K562 (cell line): ENCODE measurements at regions not wholly inside any gene's neighbourhood (a gene's known extent, or its start where the extent isn't known, plus 50 kb on each side); places are given as distances from the start of the nearest gene placed in this dataset.

ENCODE experiments used
- ATAC-seq: fragments of 200-7000 bp; cut with Tn5 transposase; 3 replicates; pipeline ENCODE4 v1.9.1; 2020; ENCODE audit warnings: moderate library complexity
- BruUV-seq: library from RNA; stranded (reverse); fragments of 400-500 nt; replicated peaks from 2 replicates; lab custom pipeline; 2021; lab: Mats Ljungman, UMichigan
- CTCF ChIA-PET: fragments of 300-600 bp; formaldehyde crosslinking; extraction: SDS; loops from one replicate; lab custom pipeline; 2021; ENCODE audit warnings: low intra/inter-chr PET ratio; lab: Yijun Ruan, JAX
- POLR2A ChIA-PET: fragments of 300-600, 350-650 bp; sonication (Branson Sonifier 250); formaldehyde crosslinking; extraction: SDS; loops from one replicate; lab custom pipeline; 2021; ENCODE audit warnings: antibody characterized with exemption, inconsistent platforms; lab: Yijun Ruan, JAX
- DNase-seq, 4 experiments: peaks; one replicate each; pipeline versions ENCODE4 v3.0.0 to v3.0.0-alpha.2; 2011 to 2018; ENCODE audit warnings: low spot score in 3 of 4, mixed read lengths in 3 of 4; ENCODE audit errors: extremely low read depth in 1 of 4
- FAIRE-seq: peaks from 2 replicates; lab custom pipeline; 2011; peaks lifted over from hg19 to GRCh38; lab: Jason Lieb, UNC
- H2AFZ ChIP-seq: 2 replicates; pipeline ENCODE4 v1.6.0; 2011; ENCODE audit warnings: low read depth, low read length, control low read depth, inconsistent platforms
- H3K27ac ChIP-seq: fragments of 200-600 bp; 3 replicates; pipeline ENCODE4 v1.8.0; 2011; ENCODE audit warnings: low read depth, mild to moderate bottlenecking, control low read depth, inconsistent platforms, low read length, moderate library complexity, mixed read lengths; ENCODE audit errors: extremely low read depth
- H3K27me3 ChIP-seq, 2 experiments: fragments of 300-600 bp in 1 of 2; 2 replicates in 1 of 2; 3 replicates in 1 of 2; pipeline versions ENCODE4 v1.6.0 to v1.8.0; 2011; ENCODE audit warnings: inconsistent platforms in 2 of 2, low read length in 2 of 2, mild to moderate bottlenecking in 1 of 2, mixed read lengths in 1 of 2, moderate library complexity in 1 of 2; ENCODE audit not compliant: control insufficient read depth in 2 of 2, insufficient read depth in 2 of 2
- H3K36me3 ChIP-seq: fragments of 300-600 bp; 3 replicates; pipeline ENCODE4 v1.8.0; 2011; ENCODE audit warnings: mild to moderate bottlenecking, low read length, inconsistent platforms; ENCODE audit not compliant: control insufficient read depth, insufficient read depth
- H3K4me1 ChIP-seq, 2 experiments: fragments of 200-600 bp in 1 of 2; replicated peaks in 1 of 2; 2 replicates in 1 of 2; 3 replicates in 1 of 2; pipeline versions ENCODE4 v1.5.1 to v1.8.0; 2011; ENCODE audit warnings: inconsistent platforms in 2 of 2, low read length in 2 of 2, mild to moderate bottlenecking in 1 of 2, mixed read lengths in 1 of 2, moderate library complexity in 1 of 2; ENCODE audit not compliant: control insufficient read depth in 2 of 2, insufficient read depth in 2 of 2
- H3K4me2 ChIP-seq: 2 replicates; pipeline ENCODE4 v1.6.1; 2011; ENCODE audit warnings: low read length, control low read depth, inconsistent platforms, mixed read lengths; ENCODE audit not compliant: insufficient read depth
- H3K4me3 ChIP-seq: fragments of 200-600 bp; sonication (generic), shearing (Covaris generic); 2 replicates; pipeline ENCODE4 v1.5.1; 2016; ENCODE audit warnings: control low read depth, inconsistent platforms
- H3K79me2 ChIP-seq: fragments of 200-600 bp; 3 replicates; pipeline ENCODE4 v1.8.0; 2011; ENCODE audit warnings: low read length, inconsistent platforms; ENCODE audit not compliant: control insufficient read depth, insufficient read depth
- H3K9ac ChIP-seq, 2 experiments: 2 replicates each; pipeline versions ENCODE4 v1.6.0 to v1.6.1; 2011; ENCODE audit warnings: low read depth in 2 of 2, low read length in 2 of 2, control low read depth in 1 of 2, inconsistent platforms in 1 of 2, mild to moderate bottlenecking in 1 of 2, mixed read lengths in 1 of 2; ENCODE audit not compliant: insufficient read depth in 1 of 2
- H3K9me1 ChIP-seq: one replicate; pipeline ENCODE4 v1.6.0; 2011; ENCODE audit warnings: inconsistent platforms, mild to moderate bottlenecking, low read length, moderate library complexity; ENCODE audit not compliant: control insufficient read depth, insufficient read depth
- H3K9me3 ChIP-seq: replicated peaks from 2 replicates; pipeline ENCODE4 v1.5.1; 2011; ENCODE audit warnings: low read depth, low read length, inconsistent platforms; ENCODE audit not compliant: control insufficient read depth, insufficient read depth
- H4K20me1 ChIP-seq: replicated peaks from 2 replicates; pipeline ENCODE4 v1.6.1; 2011; ENCODE audit warnings: low read length, inconsistent platforms, mixed read lengths; ENCODE audit not compliant: control insufficient read depth, insufficient read depth
- CTBP1 ChIP-seq: fragments of 450-650 bp; IDR thresholded peaks from 2 replicates; pipeline ENCODE4 v1.6.1; 2016; ENCODE audit warnings: borderline replicate concordance
- GTF2E2 ChIP-seq: fragments of 200-800 bp; sonication (Bioruptor generic); IDR thresholded peaks from 2 replicates; pipeline ENCODE4 v1.6.1; 2016; ENCODE audit warnings: missing genetic modification characterization, missing compliant biosample characterization
- MTA3 ChIP-seq: fragments of 450-650 bp; formaldehyde crosslinking; IDR thresholded peaks from 2 replicates; pipeline ENCODE4 v1.6.1; 2017; ENCODE audit warnings: mild to moderate bottlenecking, borderline replicate concordance
- MXI1 ChIP-seq: IDR thresholded peaks from 2 replicates; pipeline ENCODE4 v1.6.1; 2011; ENCODE audit warnings: low read depth, mild to moderate bottlenecking, improper control_type of control experiment, low read length
- NFIC ChIP-seq: fragments of 450-650 bp; IDR thresholded peaks from 2 replicates; pipeline ENCODE4 v1.6.1; 2017; ENCODE audit warnings: mild to moderate bottlenecking, inconsistent platforms
- PHF20 ChIP-seq: fragments of 450-650 bp; IDR thresholded peaks from 2 replicates; pipeline ENCODE4 v1.6.1; 2018; ENCODE audit not compliant: partially characterized antibody
- PTRF ChIP-seq: fragments of 450-650 bp; IDR thresholded peaks from 2 replicates; pipeline ENCODE4 v1.6.1; 2016; ENCODE audit warnings: mild to moderate bottlenecking, missing genetic modification characterization, missing compliant biosample characterization
- RNF2 ChIP-seq: sonication (generic); IDR thresholded peaks from 2 replicates; pipeline ENCODE4 v1.6.1; 2016
- SMAD3 ChIP-seq: fragments of 450-650 bp; formaldehyde crosslinking; conservative IDR thresholded peaks from 2 replicates; pipeline ENCODE4 v1.4.0; 2020; ENCODE audit warnings: mild to moderate bottlenecking
- SMC3 ChIP-seq: conservative IDR thresholded peaks from 2 replicates; pipeline ENCODE4 v1.6.1; 2011; ENCODE audit warnings: low read depth, low read length, improper control_type of control experiment; ENCODE audit not compliant: insufficient read depth
- ZBED1 ChIP-seq: IDR thresholded peaks from 2 replicates; pipeline ENCODE4 v1.6.1; 2014
- ZNF316 ChIP-seq: fragments of 450-650 bp; IDR thresholded peaks from 2 replicates; pipeline ENCODE4 v1.6.1; 2016
- ZNF778 ChIP-seq: fragments of 450-650 bp; formaldehyde crosslinking; IDR thresholded peaks from 2 replicates; pipeline ENCODE4 v1.4.0; 2020; ENCODE audit warnings: mild to moderate bottlenecking, moderate library complexity
- WGBS: fragments of 100-300 bp; shearing (Covaris generic); methylation state at CpG from one replicate; pipeline ENCODE4 v1.1.6; 2016; ENCODE audit warnings: low coverage, mixed read lengths; ENCODE audit not compliant: insufficient coverage; ENCODE audit errors: missing lambda C conversion rate; 5-methylcytosine and 5-hydroxymethylcytosine counted together
- in situ Hi-C: fragments of 300-500 bp; cut with MboI; formaldehyde crosslinking; loops from 4 replicates; pipeline ENCODE4 v1.15.0; 2018; ENCODE audit warnings: inconsistent platforms, mixed read lengths
- intact Hi-C: fragments of 100-400 bp; cut with micrococcal nuclease; formaldehyde crosslinking; loops from 2 replicates; pipeline ENCODE4 v1.14.2; 2022
- TF ChIP-seq, protein P1 (sequence below): sonication (generic); formaldehyde crosslinking; IDR thresholded peaks from 2 replicates; pipeline ENCODE4 v1.8.0; 2022; ENCODE audit warnings: missing genetic modification reagents, mild to moderate bottlenecking, borderline replicate concordance
- TF ChIP-seq, protein P2 (sequence below): fragments of 450-650 bp; conservative IDR thresholded peaks from 2 replicates; pipeline ENCODE4 v1.6.1; 2016; ENCODE audit warnings: missing genetic modification characterization, low read depth, mild to moderate bottlenecking, control low read depth, missing compliant biosample characterization
- TF ChIP-seq, protein P3 (sequence below): sonication (generic); formaldehyde crosslinking; IDR thresholded peaks from 2 replicates; pipeline ENCODE4 v1.5.0; 2020; ENCODE audit warnings: missing genetic modification reagents
- TF ChIP-seq, protein P4 (sequence below): fragments of 250-450 bp; sonication (Bioruptor Pico); IDR thresholded peaks from 2 replicates; pipeline ENCODE4 v1.4.0; 2020; ENCODE audit warnings: mild to moderate bottlenecking, moderate library complexity, borderline replicate concordance

DNA sequence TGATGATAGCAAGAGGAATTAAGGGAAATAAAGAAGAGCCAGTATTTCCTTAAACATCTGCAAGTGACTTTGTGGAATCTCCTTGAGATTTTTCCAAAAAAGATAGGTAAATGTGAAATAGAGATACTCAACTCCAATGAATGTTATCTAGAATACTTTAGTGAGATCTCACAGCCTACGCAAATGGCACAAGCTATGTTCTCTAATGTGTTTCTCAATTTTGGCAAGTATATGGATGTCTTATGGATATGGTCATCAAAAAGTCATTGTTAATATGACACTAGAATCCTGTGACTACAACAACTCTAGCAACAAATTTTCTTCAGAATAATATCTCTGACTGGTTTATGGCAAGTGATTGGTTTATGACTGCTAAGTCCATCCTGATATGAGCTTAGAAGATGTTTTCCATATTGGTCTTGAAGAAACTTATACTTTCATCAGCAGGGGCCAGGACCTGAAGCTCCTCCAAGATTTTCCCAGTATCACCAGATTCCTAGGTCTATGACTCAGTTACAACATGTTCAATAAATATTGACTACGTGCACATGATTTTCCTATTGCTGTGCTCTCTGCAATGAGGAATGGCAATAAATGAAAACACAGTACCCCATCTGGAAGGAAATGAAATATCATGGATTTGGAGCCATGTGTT, 170.9 kb upstream of the THBS1 start:
- DNase-seq (no peak), FAIRE-seq (no peak), ATAC-seq (no peak)
- Histone ChIP-seq H3K9me1 (no peaks in the 10 kb centered on the region), H3K4me1 (no peaks in the 10 kb centered on the region; a peak in 1 of 5 replicates), H3K9me3 (no peaks in the 10 kb centered on the region), H2AFZ (no peak overlapping the region), H3K4me3 (no peak overlapping the region), H3K79me2 (no peaks in the 10 kb centered on the region), H3K27ac (no peak overlapping the region), H3K27me3 (no peaks in the 10 kb centered on the region), H3K36me3 (no peaks in the 10 kb centered on the region), H4K20me1 (no peaks in the 10 kb centered on the region), H3K9ac (no peak overlapping the region), H3K4me2 (no peak overlapping the region)
- in situ Hi-C loops = no loop called here
- WGBS = 16% methylated on average over 2 of the region's 2 CpGs
- ChIA-PET POLR2A (interaction anchor here (0.6 kb wide), 1 partner anchor 32 kb away, joined by 3 read pairs; no protein-coding TSS in a partner anchor), CTCF (no interaction called here)
- intact Hi-C loops = no loop called here
- no TSS peak for BruUV-seq
- no peak for TF ChIP-seq ZNF778 (CRISPR knock-in tag)
- TF ChIP-seq, protein P1, sequence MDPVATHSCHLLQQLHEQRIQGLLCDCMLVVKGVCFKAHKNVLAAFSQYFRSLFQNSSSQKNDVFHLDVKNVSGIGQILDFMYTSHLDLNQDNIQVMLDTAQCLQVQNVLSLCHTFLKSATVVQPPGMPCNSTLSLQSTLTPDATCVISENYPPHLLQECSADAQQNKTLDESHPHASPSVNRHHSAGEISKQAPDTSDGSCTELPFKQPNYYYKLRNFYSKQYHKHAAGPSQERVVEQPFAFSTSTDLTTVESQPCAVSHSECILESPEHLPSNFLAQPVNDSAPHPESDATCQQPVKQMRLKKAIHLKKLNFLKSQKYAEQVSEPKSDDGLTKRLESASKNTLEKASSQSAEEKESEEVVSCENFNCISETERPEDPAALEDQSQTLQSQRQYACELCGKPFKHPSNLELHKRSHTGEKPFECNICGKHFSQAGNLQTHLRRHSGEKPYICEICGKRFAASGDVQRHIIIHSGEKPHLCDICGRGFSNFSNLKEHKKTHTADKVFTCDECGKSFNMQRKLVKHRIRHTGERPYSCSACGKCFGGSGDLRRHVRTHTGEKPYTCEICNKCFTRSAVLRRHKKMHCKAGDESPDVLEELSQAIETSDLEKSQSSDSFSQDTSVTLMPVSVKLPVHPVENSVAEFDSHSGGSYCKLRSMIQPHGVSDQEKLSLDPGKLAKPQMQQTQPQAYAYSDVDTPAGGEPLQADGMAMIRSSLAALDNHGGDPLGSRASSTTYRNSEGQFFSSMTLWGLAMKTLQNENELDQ (CRISPR knock-in tag) = no peak
- TF ChIP-seq, protein P2, sequence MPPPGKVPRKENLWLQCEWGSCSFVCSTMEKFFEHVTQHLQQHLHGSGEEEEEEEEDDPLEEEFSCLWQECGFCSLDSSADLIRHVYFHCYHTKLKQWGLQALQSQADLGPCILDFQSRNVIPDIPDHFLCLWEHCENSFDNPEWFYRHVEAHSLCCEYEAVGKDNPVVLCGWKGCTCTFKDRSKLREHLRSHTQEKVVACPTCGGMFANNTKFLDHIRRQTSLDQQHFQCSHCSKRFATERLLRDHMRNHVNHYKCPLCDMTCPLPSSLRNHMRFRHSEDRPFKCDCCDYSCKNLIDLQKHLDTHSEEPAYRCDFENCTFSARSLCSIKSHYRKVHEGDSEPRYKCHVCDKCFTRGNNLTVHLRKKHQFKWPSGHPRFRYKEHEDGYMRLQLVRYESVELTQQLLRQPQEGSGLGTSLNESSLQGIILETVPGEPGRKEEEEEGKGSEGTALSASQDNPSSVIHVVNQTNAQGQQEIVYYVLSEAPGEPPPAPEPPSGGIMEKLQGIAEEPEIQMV (tag) = no peak
- TF ChIP-seq, protein P3, sequence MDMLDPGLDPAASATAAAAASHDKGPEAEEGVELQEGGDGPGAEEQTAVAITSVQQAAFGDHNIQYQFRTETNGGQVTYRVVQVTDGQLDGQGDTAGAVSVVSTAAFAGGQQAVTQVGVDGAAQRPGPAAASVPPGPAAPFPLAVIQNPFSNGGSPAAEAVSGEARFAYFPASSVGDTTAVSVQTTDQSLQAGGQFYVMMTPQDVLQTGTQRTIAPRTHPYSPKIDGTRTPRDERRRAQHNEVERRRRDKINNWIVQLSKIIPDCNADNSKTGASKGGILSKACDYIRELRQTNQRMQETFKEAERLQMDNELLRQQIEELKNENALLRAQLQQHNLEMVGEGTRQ (CRISPR knock-in tag) = no peak
- TF ChIP-seq RNF2 = no peak
- no peak for TF ChIP-seq GTF2E2
- TF ChIP-seq PTRF (tag) = no peak
- TF ChIP-seq ZBED1 = no peak
- no peak for TF ChIP-seq PHF20
- no peak for TF ChIP-seq NFIC
- TF ChIP-seq MXI1 = no peak
- TF ChIP-seq SMAD3 (CRISPR knock-in tag) = no peak
- no peak for TF ChIP-seq MTA3
- no peak for TF ChIP-seq ZNF316
- TF ChIP-seq SMC3 = no peak
- TF ChIP-seq CTBP1 = no peak
- TF ChIP-seq, protein P4, sequence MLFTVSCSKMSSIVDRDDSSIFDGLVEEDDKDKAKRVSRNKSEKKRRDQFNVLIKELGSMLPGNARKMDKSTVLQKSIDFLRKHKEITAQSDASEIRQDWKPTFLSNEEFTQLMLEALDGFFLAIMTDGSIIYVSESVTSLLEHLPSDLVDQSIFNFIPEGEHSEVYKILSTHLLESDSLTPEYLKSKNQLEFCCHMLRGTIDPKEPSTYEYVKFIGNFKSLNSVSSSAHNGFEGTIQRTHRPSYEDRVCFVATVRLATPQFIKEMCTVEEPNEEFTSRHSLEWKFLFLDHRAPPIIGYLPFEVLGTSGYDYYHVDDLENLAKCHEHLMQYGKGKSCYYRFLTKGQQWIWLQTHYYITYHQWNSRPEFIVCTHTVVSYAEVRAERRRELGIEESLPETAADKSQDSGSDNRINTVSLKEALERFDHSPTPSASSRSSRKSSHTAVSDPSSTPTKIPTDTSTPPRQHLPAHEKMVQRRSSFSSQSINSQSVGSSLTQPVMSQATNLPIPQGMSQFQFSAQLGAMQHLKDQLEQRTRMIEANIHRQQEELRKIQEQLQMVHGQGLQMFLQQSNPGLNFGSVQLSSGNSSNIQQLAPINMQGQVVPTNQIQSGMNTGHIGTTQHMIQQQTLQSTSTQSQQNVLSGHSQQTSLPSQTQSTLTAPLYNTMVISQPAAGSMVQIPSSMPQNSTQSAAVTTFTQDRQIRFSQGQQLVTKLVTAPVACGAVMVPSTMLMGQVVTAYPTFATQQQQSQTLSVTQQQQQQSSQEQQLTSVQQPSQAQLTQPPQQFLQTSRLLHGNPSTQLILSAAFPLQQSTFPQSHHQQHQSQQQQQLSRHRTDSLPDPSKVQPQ = no peak
